Jurkat, Clone E6-1 (cell line): ENCODE measurements at regions not wholly inside any gene's neighbourhood (a gene's known extent, or its start where the extent isn't known, plus 50 kb on each side); places are given as distances from the start of the nearest gene placed in this dataset.

Experiments
- DNase-seq: peaks from one replicate; pipeline ENCODE4 v3.0.0-alpha.2; 2011; ENCODE audit warnings: low read depth, low spot score
- H3K4me3 ChIP-seq: 2 replicates; pipeline ENCODE4 v1.5.1; 2011; ENCODE audit warnings: mild to moderate bottlenecking, low read length, control low read depth, moderate library complexity

- DNase-seq = peak; percentile 28
- H3K4me3 ChIP-seq = no peak overlapping the region
Observed at GRCh38 chr5:165161204-165161603, 1655.8 kb downstream of the MAT2B start.

GRCh38 chr5:165163861-165164260 is 1658.4 kb downstream of the MAT2B start:
- no peak for DNase-seq
- H3K4me3 ChIP-seq = no peak overlapping the region

- no peak overlapping the region for H3K4me3 ChIP-seq
- no peak for DNase-seq
Observed at GRCh38 chr5:165173651-165174050, 1668.2 kb downstream of the MAT2B start.

- no peak overlapping the region for H3K4me3 ChIP-seq
- DNase-seq = no peak
Observed at GRCh38 chr5:165175041-165175440, 1669.6 kb downstream of the MAT2B start.

- no peak overlapping the region for H3K4me3 ChIP-seq
- no peak for DNase-seq
Observed at GRCh38 chr5:165184183-165184582, 1678.8 kb downstream of the MAT2B start.

GRCh38 chr5:165185716-165186115 is 1680.3 kb downstream of the MAT2B start:
- no peak for DNase-seq
- H3K4me3 ChIP-seq = no peak overlapping the region

GRCh38 chr5:165187815-165188214 is 1682.4 kb downstream of the MAT2B start:
- H3K4me3 ChIP-seq = no peak overlapping the region
- DNase-seq = no peak

GRCh38 chr5:165188556-165189175 is 1683.2 kb downstream of the MAT2B start:
- H3K4me3 ChIP-seq = peak overlapping the region; percentile 22
- DNase-seq = peak; percentile 94

- DNase-seq = no peak
- H3K4me3 ChIP-seq = no peak overlapping the region
Observed at GRCh38 chr5:165196961-165197360, 1691.5 kb downstream of the MAT2B start.

- no peak overlapping the region for H3K4me3 ChIP-seq
- DNase-seq = no peak
Observed at GRCh38 chr5:165201369-165201768, 1696.0 kb downstream of the MAT2B start.

GRCh38 chr5:165201771-165202518 is 1696.5 kb downstream of the MAT2B start:
- DNase-seq = no peak
- no peak overlapping the region for H3K4me3 ChIP-seq

GRCh38 chr5:165202519-165202910 is 1697.1 kb downstream of the MAT2B start:
- no peak overlapping the region for H3K4me3 ChIP-seq
- DNase-seq = no peak

- H3K4me3 ChIP-seq = no peak overlapping the region
- DNase-seq = peak; percentile 48
Observed at GRCh38 chr5:165209101-165209727, 1703.8 kb downstream of the MAT2B start.

- no peak for DNase-seq
Observed at GRCh38 chr5:165224366-165225045, 1719.1 kb downstream of the MAT2B start.

GRCh38 chr5:165227515-165227914 is 1722.1 kb downstream of the MAT2B start:
- DNase-seq = no peak
- H3K4me3 ChIP-seq = no peak overlapping the region

More at GRCh38 chr5:165224366-165225045, 1719.1 kb downstream of the MAT2B start:
- no peak overlapping the region for H3K4me3 ChIP-seq

GRCh38 chr5:165228184-165228583 is 1722.8 kb downstream of the MAT2B start:
- no peak for DNase-seq
- H3K4me3 ChIP-seq = no peak overlapping the region

GRCh38 chr5:165231821-165232508 is 1726.5 kb downstream of the MAT2B start:
- no peak overlapping the region for H3K4me3 ChIP-seq
- no peak for DNase-seq

- DNase-seq = no peak
- no peak overlapping the region for H3K4me3 ChIP-seq
Observed at GRCh38 chr5:165232509-165233028, 1727.2 kb downstream of the MAT2B start.

- DNase-seq = no peak
Observed at GRCh38 chr5:165241811-165242210, 1736.4 kb downstream of the MAT2B start.

More at GRCh38 chr5:165241811-165242210, 1736.4 kb downstream of the MAT2B start:
- H3K4me3 ChIP-seq = no peak overlapping the region
